Coronary artery (tissue), 2 donors: ENCODE measurements at regions not wholly inside any gene's neighbourhood (a gene's known extent, or its start where the extent isn't known, plus 50 kb on each side); places are given as distances from the start of the nearest gene placed in this dataset.

ENCODE experiments used
- DNase-seq: peaks from one replicate; pipeline ENCODE4 v3.0.0-alpha.2; 2017; ENCODE audit warnings: low spot score
- H3K27ac ChIP-seq, 2 donors: fragments of 200-600 bp; sonication (generic); one replicate each; pipeline ENCODE4 v1.5.1; 2016 to 2019
- H3K4me3 ChIP-seq: fragments of 200-600 bp; sonication (generic); 2 replicates; pipeline ENCODE4 v1.5.1; 2016; ENCODE audit warnings: mild to moderate bottlenecking, moderate library complexity
- CTCF ChIP-seq: fragments of 200-600 bp; sonication (generic); IDR thresholded peaks from one replicate; pipeline ENCODE4 v1.5.1; 2019; ENCODE audit warnings: antibody characterized with exemption

GRCh38 chr9:99464568-99464967 lies 242.5 kb downstream of the SEC61B start:
- DNase-seq: no peak
- no peak overlapping the region for H3K27ac ChIP-seq
- H3K4me3 ChIP-seq: no peak overlapping the region
- no peak for TF ChIP-seq CTCF

GRCh38 chr9:99465231-99465907 lies 243.3 kb downstream of the SEC61B start:
- no peak overlapping the region for H3K27ac ChIP-seq
- no peak for DNase-seq
- no peak for TF ChIP-seq CTCF
- no peak overlapping the region for H3K4me3 ChIP-seq

DNA sequence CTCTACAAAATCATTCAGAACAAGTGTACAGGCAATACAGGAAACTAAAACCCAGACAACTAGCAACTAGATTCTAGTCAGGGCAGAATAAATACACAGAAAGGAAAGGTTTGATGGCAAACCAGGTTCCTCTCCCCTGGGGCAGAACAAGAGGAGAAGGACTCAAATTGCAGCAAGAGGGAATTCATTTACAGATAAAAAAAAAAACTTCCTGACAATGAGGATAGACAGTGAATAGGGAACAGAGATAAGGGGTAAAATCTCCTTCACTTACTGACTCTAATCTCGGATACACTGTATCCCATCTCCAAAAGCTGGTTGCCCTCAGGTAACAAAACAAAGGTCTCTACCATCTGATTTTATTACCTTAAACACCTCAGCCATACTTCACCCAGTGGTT lies 244.0 kb downstream of the SEC61B start:
- no peak for TF ChIP-seq CTCF
- DNase-seq: no peak
- H3K27ac ChIP-seq: no peak overlapping the region
- H3K4me3 ChIP-seq: no peak overlapping the region

GRCh38 chr9:99466781-99467180 lies 244.7 kb downstream of the SEC61B start:
- Histone ChIP-seq H3K4me3 (no peak overlapping the region), H3K27ac (no peak overlapping the region)
- DNase-seq: no peak
- TF ChIP-seq CTCF: no peak

DNA sequence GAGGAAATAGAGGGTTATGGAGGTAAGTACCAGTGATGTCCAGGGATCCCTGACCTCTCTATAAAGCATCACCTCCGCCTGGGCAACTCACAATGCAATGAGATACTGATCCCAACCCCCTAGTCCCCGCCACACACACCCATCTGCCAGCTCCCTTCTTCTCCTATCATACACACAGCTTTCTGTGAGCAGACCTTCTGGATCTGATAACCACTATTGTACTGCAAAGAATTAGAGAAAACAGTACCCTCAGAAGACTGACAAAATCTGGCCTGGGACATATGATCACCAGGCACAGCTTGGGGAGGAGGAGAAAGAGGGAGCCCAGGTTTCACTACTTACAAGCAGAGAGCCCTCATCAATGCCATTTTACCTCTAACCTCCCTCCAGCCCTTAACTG lies 249.0 kb downstream of the SEC61B start:
- no peak for TF ChIP-seq CTCF
- DNase-seq: no peak
- Histone ChIP-seq H3K27ac (no peak overlapping the region), H3K4me3 (no peak overlapping the region)

- no peak for DNase-seq
Observed at GRCh38 chr9:99472240-99472915, 250.3 kb downstream of the SEC61B start.

More at GRCh38 chr9:99472240-99472915, 250.3 kb downstream of the SEC61B start:
- H3K4me3 ChIP-seq: no peak overlapping the region
- H3K27ac ChIP-seq: no peak overlapping the region
- no peak for TF ChIP-seq CTCF
